Kidney epithelial cell (primary cell): ENCODE measurements at regions not wholly inside any gene's neighbourhood (a gene's known extent, or its start where the extent isn't known, plus 50 kb on each side); places are given as distances from the start of the nearest gene placed in this dataset.

Source experiments
- DNase-seq: peaks from one replicate; pipeline ENCODE4 v3.0.0-alpha.2; 2010; ENCODE audit warnings: low read depth
- H3K27me3 ChIP-seq: 2 replicates; pipeline ENCODE4 v1.6.0; 2011; ENCODE audit warnings: low read length; ENCODE audit not compliant: control insufficient read depth, insufficient read depth
- H3K36me3 ChIP-seq: 2 replicates; pipeline ENCODE4 v1.5.1; 2011; ENCODE audit warnings: low read length; ENCODE audit not compliant: control insufficient read depth, insufficient read depth
- H3K4me3 ChIP-seq: 2 replicates; pipeline ENCODE4 v1.5.1; 2011; ENCODE audit warnings: low read depth, mild to moderate bottlenecking, control low read depth, low read length
- CTCF ChIP-seq: IDR thresholded peaks from 2 replicates; pipeline ENCODE4 v1.5.1; 2011; ENCODE audit warnings: mild to moderate bottlenecking, moderate library complexity, low read length, control low read depth, inconsistent platforms; ENCODE audit not compliant: insufficient read depth, poor library complexity, severe bottlenecking

GRCh38 chr11:87490671-87491070, 452.9 kb downstream of the TMEM135 start:
- no peak overlapping the region for H3K4me3 ChIP-seq
- no peak for TF ChIP-seq CTCF
- DNase-seq, result no peak
- H3K36me3 ChIP-seq, result no peaks in the 10 kb centered on the region
- no peaks in the 10 kb centered on the region for H3K27me3 ChIP-seq

GRCh38 chr11:87484566-87484965, 446.8 kb downstream of the TMEM135 start:
- H3K27me3 ChIP-seq, result no peaks in the 10 kb centered on the region
- no peak overlapping the region for H3K4me3 ChIP-seq
- no peak for DNase-seq
- no peaks in the 10 kb centered on the region for H3K36me3 ChIP-seq
- no peak for TF ChIP-seq CTCF

GRCh38 chr11:87477321-87477720, 439.6 kb downstream of the TMEM135 start:
- Histone ChIP-seq H3K4me3 (no peak overlapping the region), H3K27me3 (no peaks in the 10 kb centered on the region), H3K36me3 (no peaks in the 10 kb centered on the region)
- DNase-seq, result no peak
- TF ChIP-seq CTCF, result no peak

GRCh38 chr11:87473174-87473573, 435.4 kb downstream of the TMEM135 start:
- peak; percentile 86 for DNase-seq
- no peaks in the 10 kb centered on the region for H3K36me3 ChIP-seq
- no peaks in the 10 kb centered on the region for H3K27me3 ChIP-seq
- no peak for TF ChIP-seq CTCF
- H3K4me3 ChIP-seq, result no peak overlapping the region

- Histone ChIP-seq H3K36me3 (no peaks in the 10 kb centered on the region), H3K4me3 (no peak overlapping the region), H3K27me3 (no peaks in the 10 kb centered on the region)
- DNase-seq, result no peak
- TF ChIP-seq CTCF, result no peak
Measured at GRCh38 chr11:87466223-87466622, 428.5 kb downstream of the TMEM135 start.

- H3K4me3 ChIP-seq, result no peak overlapping the region
- DNase-seq, result no peak
- no peak for TF ChIP-seq CTCF
- H3K27me3 ChIP-seq, result no peaks in the 10 kb centered on the region
- H3K36me3 ChIP-seq, result no peaks in the 10 kb centered on the region
Measured at GRCh38 chr11:87465716-87466115, 428.0 kb downstream of the TMEM135 start.
